Loucy (cell line): ENCODE measurements at regions not wholly inside any gene's neighbourhood (a gene's known extent, or its start where the extent isn't known, plus 50 kb on each side); places are given as distances from the start of the nearest gene placed in this dataset.

Source experiments
- CTCF ChIP-seq: fragments of 200-600 bp; sonication (generic); conservative IDR thresholded peaks from 2 replicates; pipeline ENCODE4 v1.5.1; 2014; ENCODE audit warnings: mild to moderate bottlenecking, antibody characterized with exemption, low read length
- EZH2phosphoT487 ChIP-seq: fragments of 200-600 bp; IDR thresholded peaks from 2 replicates; pipeline ENCODE4 v1.6.1; 2018; ENCODE audit warnings: antibody characterized with exemption, mild to moderate bottlenecking, moderate library complexity, borderline replicate concordance

- no peak for TF ChIP-seq CTCF
- no peak for TF ChIP-seq EZH2phosphoT487
Observed at GRCh38 chr10:65808687-65809333, 1117.0 kb upstream of the LRRTM3 start.
